RWPE2 (cell line): ENCODE measurements at regions not wholly inside any gene's neighbourhood (a gene's known extent, or its start where the extent isn't known, plus 50 kb on each side); places are given as distances from the start of the nearest gene placed in this dataset.
A peak's percentile ranks its signal among the peaks of the same experiment; 100 is the strongest.

Experiments
- ATAC-seq: fragments of 200-7000 bp; cut with Tn5 transposase; 3 replicates; pipeline ENCODE4 v1.9.1; 2021; ENCODE audit warnings: low read depth
- DNase-seq: peaks from one replicate; pipeline ENCODE4 v3.0.0-alpha.2; 2020; ENCODE audit warnings: low spot score
- H3K27ac ChIP-seq: fragments of 450-650 bp; 2 replicates; pipeline ENCODE4 v1.5.1; 2017; ENCODE audit warnings: mild to moderate bottlenecking; ENCODE audit not compliant: poor library complexity, severe bottlenecking
- H3K27me3 ChIP-seq: fragments of 250-450 bp; sonication (Bioruptor Pico); 2 replicates; pipeline ENCODE4 v1.5.1; 2021; ENCODE audit warnings: mild to moderate bottlenecking, moderate library complexity; ENCODE audit not compliant: insufficient read depth, poor library complexity, severe bottlenecking
- H3K36me3 ChIP-seq: fragments of 250-450 bp; sonication (Bioruptor Pico); 2 replicates; pipeline ENCODE4 v1.5.1; 2020; ENCODE audit warnings: low read depth, mild to moderate bottlenecking, moderate library complexity
- H3K4me1 ChIP-seq: fragments of 250-450 bp; sonication (Bioruptor Pico); 2 replicates; pipeline ENCODE4 v1.5.1; 2021; ENCODE audit warnings: mild to moderate bottlenecking, moderate library complexity; ENCODE audit not compliant: insufficient read depth, poor library complexity, severe bottlenecking
- H3K4me3 ChIP-seq: fragments of 250-450 bp; sonication (Bioruptor Pico); 2 replicates; pipeline ENCODE4 v1.5.1; 2021; ENCODE audit warnings: mild to moderate bottlenecking, moderate library complexity; ENCODE audit not compliant: severe bottlenecking
- H3K9me3 ChIP-seq: fragments of 250-450 bp; sonication (Bioruptor Pico); 2 replicates; pipeline ENCODE4 v1.5.1; 2021; ENCODE audit warnings: mild to moderate bottlenecking, moderate library complexity; ENCODE audit not compliant: severe bottlenecking
- CTCF ChIP-seq: fragments of 450-650 bp; IDR thresholded peaks from one replicate; pipeline ENCODE4 v1.5.1; 2017; ENCODE audit warnings: mild to moderate bottlenecking, moderate library complexity; ENCODE audit not compliant: poor library complexity, severe bottlenecking

GRCh38 chr11:80898910-80899309, 1458.1 kb upstream of the TENM4 start:
- no peak for TF ChIP-seq CTCF
- Histone ChIP-seq H3K4me1 (peaks cover 11% of the 10 kb centered on the region), H3K36me3 (no peaks in the 10 kb centered on the region; the same call in 1 of the 2 replicates), H3K9me3 (no peaks in the 10 kb centered on the region), H3K4me3 (no peak overlapping the region), H3K27ac (no peak overlapping the region), H3K27me3 (no peaks in the 10 kb centered on the region)
- ATAC-seq (no peak), DNase-seq (no peak)

GRCh38 chr11:80886684-80887083, 1445.9 kb upstream of the TENM4 start:
- Histone ChIP-seq H3K27ac (no peak overlapping the region), H3K4me1 (no peaks in the 10 kb centered on the region), H3K9me3 (no peaks in the 10 kb centered on the region), H3K36me3 (no peaks in the 10 kb centered on the region), H3K4me3 (no peak overlapping the region), H3K27me3 (no peaks in the 10 kb centered on the region)
- DNase-seq (no peak), ATAC-seq (no peak)
- TF ChIP-seq CTCF: no peak

GRCh38 chr11:80873310-80873999, 1432.6 kb upstream of the TENM4 start:
- ATAC-seq: peak; percentile 86

GRCh38 chr11:80872116-80872728, 1431.4 kb upstream of the TENM4 start:
- TF ChIP-seq CTCF: no peak
- no peaks in the 10 kb centered on the region for H3K9me3 ChIP-seq
- H3K27me3 ChIP-seq: no peaks in the 10 kb centered on the region
- DNase-seq (no peak), ATAC-seq (no peak)
- peaks cover 12% of the 10 kb centered on the region for H3K4me1 ChIP-seq
- H3K4me3 ChIP-seq: no peak overlapping the region
- H3K27ac ChIP-seq: no peak overlapping the region
- no peaks in the 10 kb centered on the region for H3K36me3 ChIP-seq

More at GRCh38 chr11:80873310-80873999, 1432.6 kb upstream of the TENM4 start:
- Histone ChIP-seq H3K4me1 (peaks cover 12% of the 10 kb centered on the region), H3K4me3 (no peak overlapping the region), H3K27ac (no peak overlapping the region), H3K9me3 (no peaks in the 10 kb centered on the region), H3K27me3 (no peaks in the 10 kb centered on the region), H3K36me3 (no peaks in the 10 kb centered on the region)
- DNase-seq: no peak
- no peak for TF ChIP-seq CTCF

GRCh38 chr11:80868831-80869230, 1428.0 kb upstream of the TENM4 start:
- Histone ChIP-seq H3K36me3 (no peaks in the 10 kb centered on the region), H3K9me3 (no peaks in the 10 kb centered on the region), H3K27ac (no peak overlapping the region), H3K27me3 (no peaks in the 10 kb centered on the region), H3K4me3 (no peak overlapping the region), H3K4me1 (peaks cover 9% of the 10 kb centered on the region)
- DNase-seq (no peak), ATAC-seq (no peak)
- no peak for TF ChIP-seq CTCF
